GM20000 (cell line): ENCODE measurements at regions not wholly inside any gene's neighbourhood (a gene's known extent, or its start where the extent isn't known, plus 50 kb on each side); places are given as distances from the start of the nearest gene placed in this dataset.
"Not testable (repeated sequence)": the region's sequence is repeated elsewhere in the genome, so short reads cannot be mapped to it uniquely, and the experiment has no call there.

ENCODE experiments used
- DNase-seq: peaks from one replicate; pipeline ENCODE4 v3.0.0; 2012; ENCODE audit warnings: low spot score
- TF ChIP-seq, protein P1 (sequence below): IDR thresholded peaks from 2 replicates; pipeline ENCODE4 v1.5.1; 2012; ENCODE audit warnings: mild to moderate bottlenecking, control low read depth; ENCODE audit errors: extremely low read depth, missing control alignments

DNA sequence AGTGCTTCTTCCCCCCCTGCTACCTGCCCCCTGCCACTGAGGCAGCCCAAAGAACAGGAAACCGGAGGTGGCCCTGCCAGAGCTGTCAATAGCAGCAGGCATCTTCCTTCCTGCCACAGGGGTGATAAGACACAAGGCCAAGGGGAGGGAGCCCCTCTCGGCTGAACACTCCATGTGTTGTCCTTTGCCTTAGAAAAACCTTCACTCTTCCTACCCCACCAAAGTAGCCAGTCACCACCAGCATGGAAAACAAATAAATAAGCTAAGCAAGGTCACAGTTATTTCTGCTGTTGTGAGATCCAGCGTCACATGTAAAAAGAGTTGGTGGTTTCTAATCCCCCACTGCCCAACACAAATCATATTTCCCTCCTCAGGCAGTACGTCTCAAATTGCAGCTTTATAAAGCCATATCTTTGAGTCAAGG, 104.8 kb upstream of the DPT start:
- DNase-seq = no peak
- TF ChIP-seq, protein P1, sequence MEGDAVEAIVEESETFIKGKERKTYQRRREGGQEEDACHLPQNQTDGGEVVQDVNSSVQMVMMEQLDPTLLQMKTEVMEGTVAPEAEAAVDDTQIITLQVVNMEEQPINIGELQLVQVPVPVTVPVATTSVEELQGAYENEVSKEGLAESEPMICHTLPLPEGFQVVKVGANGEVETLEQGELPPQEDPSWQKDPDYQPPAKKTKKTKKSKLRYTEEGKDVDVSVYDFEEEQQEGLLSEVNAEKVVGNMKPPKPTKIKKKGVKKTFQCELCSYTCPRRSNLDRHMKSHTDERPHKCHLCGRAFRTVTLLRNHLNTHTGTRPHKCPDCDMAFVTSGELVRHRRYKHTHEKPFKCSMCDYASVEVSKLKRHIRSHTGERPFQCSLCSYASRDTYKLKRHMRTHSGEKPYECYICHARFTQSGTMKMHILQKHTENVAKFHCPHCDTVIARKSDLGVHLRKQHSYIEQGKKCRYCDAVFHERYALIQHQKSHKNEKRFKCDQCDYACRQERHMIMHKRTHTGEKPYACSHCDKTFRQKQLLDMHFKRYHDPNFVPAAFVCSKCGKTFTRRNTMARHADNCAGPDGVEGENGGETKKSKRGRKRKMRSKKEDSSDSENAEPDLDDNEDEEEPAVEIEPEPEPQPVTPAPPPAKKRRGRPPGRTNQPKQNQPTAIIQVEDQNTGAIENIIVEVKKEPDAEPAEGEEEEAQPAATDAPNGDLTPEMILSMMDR = no peak

DNA sequence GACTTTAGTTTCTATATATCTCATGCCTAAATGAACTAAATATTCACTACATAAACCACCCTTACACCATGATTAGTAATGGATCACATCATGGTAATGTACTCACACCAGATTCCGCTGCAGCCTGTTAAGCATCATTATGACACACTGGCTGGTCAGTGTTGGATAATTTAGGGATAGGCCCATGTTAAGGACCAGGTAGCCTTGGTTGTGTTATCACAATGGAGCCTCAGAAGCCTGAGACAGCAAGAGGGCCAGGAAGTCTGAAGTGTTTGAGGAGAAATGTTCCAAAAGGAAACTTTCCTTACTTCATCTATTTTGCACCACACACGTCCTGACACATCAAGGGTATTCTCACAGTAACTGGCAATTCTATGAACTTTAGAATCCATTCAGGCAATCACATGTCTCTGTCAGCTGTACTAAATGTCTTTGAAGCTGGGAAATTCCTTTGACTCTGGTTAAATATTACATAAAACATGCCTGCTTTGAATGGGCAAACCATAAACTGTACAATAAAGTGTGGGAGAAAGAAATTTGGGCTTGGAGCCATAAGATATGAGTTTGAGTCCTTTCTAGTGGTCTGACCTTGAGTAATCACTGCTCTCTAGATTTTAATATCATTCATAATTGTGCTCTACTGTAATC, 105.3 kb upstream of the DPT start:
- DNase-seq = peak; percentile 20
- TF ChIP-seq, protein P1 = no peak

DNA sequence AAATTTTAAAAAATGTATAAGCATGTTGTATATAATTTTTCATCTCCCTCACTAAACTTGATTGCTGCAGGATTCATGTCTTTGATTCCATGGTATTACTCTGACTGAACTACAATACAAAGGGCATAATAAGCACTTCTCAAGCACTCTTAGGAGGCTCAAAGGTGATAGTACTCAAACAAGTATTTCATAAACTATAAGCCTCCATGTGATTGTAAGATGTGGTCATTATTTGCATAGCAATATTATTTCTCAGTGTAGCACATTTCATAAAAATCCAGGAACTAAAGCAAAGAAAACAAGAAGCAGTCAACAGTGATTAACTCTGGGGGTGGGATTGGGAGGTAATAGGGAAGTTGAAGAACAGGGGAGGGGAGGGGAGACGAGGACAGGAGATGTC, 106.2 kb upstream of the DPT start:
- TF ChIP-seq, protein P1 = no peak
- no peak for DNase-seq

DNA sequence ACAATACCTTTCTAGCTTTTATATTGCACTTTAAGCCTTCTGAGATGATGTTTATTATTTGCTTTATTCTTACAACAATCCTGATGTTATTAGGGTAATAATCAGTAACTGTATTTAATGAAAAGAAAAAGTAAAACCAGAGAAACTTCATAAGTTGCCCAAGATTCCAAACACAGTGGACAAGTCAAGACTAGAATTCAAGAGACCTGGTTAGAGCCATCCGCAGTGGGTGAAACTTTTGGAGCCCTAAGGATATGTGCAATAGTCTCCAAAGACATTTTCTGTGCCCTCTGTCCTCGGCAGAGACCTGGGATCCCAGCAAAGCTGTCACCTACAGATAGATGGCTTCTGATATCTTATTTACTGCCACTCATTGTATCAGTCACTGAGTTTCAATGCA, 106.8 kb upstream of the DPT start:
- DNase-seq = no peak
- TF ChIP-seq, protein P1 = no peak

DNA sequence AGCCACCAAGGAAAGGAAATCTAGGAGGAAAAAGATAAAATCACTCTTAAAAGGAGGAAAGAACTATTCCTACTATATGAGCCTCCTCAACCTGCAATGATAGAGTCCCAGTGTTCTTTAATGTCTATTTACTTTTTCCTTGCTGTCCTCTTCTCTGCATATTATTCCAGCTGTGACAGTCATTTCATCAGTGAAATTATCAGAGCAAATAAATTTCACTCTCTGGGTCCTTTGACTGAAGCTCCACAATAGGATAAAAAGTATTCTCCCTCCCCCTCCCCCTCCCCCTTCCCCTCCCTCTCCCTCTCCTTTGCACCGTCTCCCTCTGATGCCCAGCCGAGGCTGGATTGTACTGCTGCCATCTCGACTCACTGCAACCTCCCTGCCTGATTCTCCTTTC, 107.5 kb upstream of the DPT start:
- no peak for DNase-seq
- TF ChIP-seq, protein P1 = no peak

DNA sequence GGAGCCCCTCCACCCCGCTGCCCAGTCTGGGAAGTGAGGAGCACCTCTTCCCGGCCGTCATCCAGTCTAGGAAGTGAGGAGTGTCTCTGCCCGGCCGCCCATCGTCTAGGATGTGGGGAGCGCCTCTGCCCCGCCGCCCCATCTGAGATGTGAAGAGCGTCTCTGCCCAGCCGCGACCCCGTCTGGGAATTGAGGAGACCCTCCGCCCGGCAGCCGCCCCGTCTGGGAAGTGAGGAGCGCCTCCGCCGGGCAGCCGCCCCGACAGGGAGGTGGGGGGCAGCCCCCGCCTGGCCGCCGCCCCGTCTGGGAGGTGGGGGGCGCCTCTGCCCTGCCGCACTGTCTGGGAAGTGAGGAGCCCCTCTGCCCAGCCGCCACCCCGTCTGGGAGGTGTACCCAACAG, 108.2 kb upstream of the DPT start:
- DNase-seq = not testable (repeated sequence)

DNA sequence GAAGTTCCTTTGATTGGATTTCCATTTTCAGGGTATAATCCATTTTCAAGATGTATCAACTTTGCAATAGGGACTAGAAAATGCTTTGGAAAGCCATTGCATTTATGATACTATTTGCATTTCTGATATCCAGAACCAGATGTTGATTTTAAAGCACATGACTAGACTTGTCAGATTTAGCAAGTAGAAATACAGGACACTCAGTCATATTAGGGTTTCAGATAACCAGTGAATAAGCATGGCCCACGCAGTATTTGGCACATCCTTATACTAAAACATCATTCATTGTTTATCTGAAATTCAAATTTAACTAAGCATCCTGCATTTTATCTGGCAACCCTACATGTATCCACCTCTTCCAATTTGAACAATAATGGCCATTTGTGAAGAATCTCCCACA, 113.3 kb upstream of the DPT start:
- no peak for DNase-seq

DNA sequence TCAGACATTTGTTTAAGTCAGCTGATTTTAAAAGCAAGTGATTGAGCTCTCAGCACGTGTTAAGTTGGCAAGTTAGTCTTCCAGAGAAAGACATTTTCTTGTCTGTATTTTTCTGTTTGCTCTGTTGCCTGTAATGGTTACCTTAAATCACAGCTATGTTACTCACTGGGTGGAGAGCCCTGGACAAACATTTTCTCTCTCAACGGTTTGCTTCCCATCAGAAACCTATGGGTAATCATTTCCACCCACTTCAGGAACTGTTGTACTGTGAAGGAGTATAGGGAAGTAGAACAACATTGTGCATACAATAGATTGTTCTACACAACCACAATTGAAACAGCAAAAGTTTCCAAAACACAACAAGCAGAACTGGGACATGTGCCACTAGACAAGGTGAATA, 113.9 kb upstream of the DPT start:
- DNase-seq = no peak
- TF ChIP-seq, protein P1 = no peak

More for the DNA sequence above, 113.3 kb upstream of the DPT start:
- TF ChIP-seq, protein P1 = no peak
